HepG2 (cell line): ENCODE measurements at regions not wholly inside any gene's neighbourhood (a gene's known extent, or its start where the extent isn't known, plus 50 kb on each side); places are given as distances from the start of the nearest gene placed in this dataset.

Experiments used
- ATAC-seq: fragments of 200-7000 bp; cut with Tn5 transposase; 3 replicates; pipeline ENCODE4 v1.9.1; 2020; ENCODE audit warnings: mild to moderate bottlenecking, moderate library complexity
- BruUV-seq: library from RNA; stranded (reverse); fragments of 400-500 nt; replicated peaks from 2 replicates; lab custom pipeline; 2021; lab: Mats Ljungman, UMichigan
- CTCF ChIA-PET: fragments of 300-600 bp; formaldehyde crosslinking; extraction: SDS; loops from one replicate; lab custom pipeline; 2021; ENCODE audit warnings: low total read pairs, inconsistent platforms, low intra/inter-chr PET ratio; lab: Yijun Ruan, JAX
- POLR2A ChIA-PET: fragments of 350-600 bp; sonication (Branson Sonifier 250); formaldehyde crosslinking; loops from one replicate; lab custom pipeline; 2020; ENCODE audit warnings: antibody characterized with exemption, inconsistent platforms; lab: Yijun Ruan, JAX
- DNase-seq: peaks from one replicate; pipeline ENCODE4 v3.0.0-alpha.2; 2015; ENCODE audit warnings: low spot score
- FAIRE-seq: peaks from 3 replicates; lab custom pipeline; 2011; peaks lifted over from hg19 to GRCh38; lab: Jason Lieb, UNC
- H2AFZ ChIP-seq: one replicate; pipeline ENCODE4 v1.6.1; 2011; ENCODE audit warnings: low read length, inconsistent platforms
- H3K27ac ChIP-seq: fragments of 300-600 bp; 3 replicates; pipeline ENCODE4 v1.8.0; 2011; ENCODE audit warnings: mixed run types, mild to moderate bottlenecking, mixed read lengths, low read length, inconsistent platforms; ENCODE audit not compliant: insufficient read depth; ENCODE audit errors: extremely low read length
- H3K27me3 ChIP-seq, 2 experiments: fragments of 200-600 bp in 1 of 2; 2 replicates in 1 of 2; 3 replicates in 1 of 2; pipeline versions ENCODE4 v1.6.0 to v1.8.0; 2011; ENCODE audit warnings: low read length in 2 of 2, mild to moderate bottlenecking in 2 of 2, moderate library complexity in 2 of 2, inconsistent platforms in 1 of 2; ENCODE audit not compliant: insufficient read depth in 2 of 2, control insufficient read depth in 1 of 2
- H3K36me3 ChIP-seq, 2 experiments: fragments of 200-600 bp in 1 of 2; replicated peaks in 1 of 2; 2 replicates in 1 of 2; 3 replicates in 1 of 2; pipeline versions ENCODE4 v1.5.1 to v1.8.0; 2011; ENCODE audit warnings: low read length in 2 of 2, inconsistent platforms in 1 of 2; ENCODE audit not compliant: insufficient read depth in 2 of 2, control insufficient read depth in 1 of 2
- H3K4me1 ChIP-seq: 2 replicates; pipeline ENCODE4 v1.5.1; 2012; ENCODE audit warnings: low read length, inconsistent platforms; ENCODE audit not compliant: insufficient read depth
- H3K4me2 ChIP-seq: 2 replicates; pipeline ENCODE4 v1.6.0; 2011; ENCODE audit warnings: low read depth, low read length, inconsistent platforms
- H3K4me3 ChIP-seq, 3 experiments: fragments of 200-600 bp in 1 of 3; sonication (generic), shearing (Covaris generic) in 1 of 3; replicated peaks in 1 of 3; 2 replicates each; pipeline ENCODE4 v1.5.1; 2011 to 2016; ENCODE audit warnings: low read length in 3 of 3, inconsistent platforms in 2 of 3, low read depth in 2 of 3, mild to moderate bottlenecking in 2 of 3, control low read depth in 1 of 3, mixed read lengths in 1 of 3; ENCODE audit not compliant: insufficient read depth in 1 of 3
- H3K79me2 ChIP-seq: one replicate; pipeline ENCODE4 v1.6.1; 2011; ENCODE audit warnings: low read length, inconsistent platforms; ENCODE audit not compliant: insufficient read depth
- H3K9ac ChIP-seq: 2 replicates; pipeline ENCODE4 v1.6.0; 2011; ENCODE audit warnings: mild to moderate bottlenecking, low read depth, low read length, inconsistent platforms; ENCODE audit not compliant: insufficient read depth
- H3K9me3 ChIP-seq: 2 replicates; pipeline ENCODE4 v1.5.1; 2012; ENCODE audit warnings: mild to moderate bottlenecking, low read length
- H4K20me1 ChIP-seq: 2 replicates; pipeline ENCODE4 v1.6.0; 2011; ENCODE audit warnings: inconsistent platforms, mild to moderate bottlenecking, low read length, moderate library complexity; ENCODE audit not compliant: insufficient read depth
- ATAD3A ChIP-seq: sonication (generic); formaldehyde crosslinking; IDR thresholded peaks from 2 replicates; pipeline ENCODE4 v1.4.0; 2020; ENCODE audit warnings: missing genetic modification reagents
- CTCF ChIP-seq: sonication (generic); formaldehyde crosslinking; IDR thresholded peaks from 2 replicates; pipeline ENCODE4 v1.5.0; 2020; ENCODE audit warnings: mild to moderate bottlenecking, missing genetic modification reagents, moderate library complexity
- GATAD1 ChIP-seq: IDR thresholded peaks from 2 replicates; pipeline ENCODE4 v1.6.1; 2016; ENCODE audit warnings: missing genetic modification reagents, missing compliant biosample characterization
- IRX3 ChIP-seq: sonication (generic); formaldehyde crosslinking; IDR thresholded peaks from 2 replicates; pipeline ENCODE4 v1.8.1; 2023; ENCODE audit warnings: mild to moderate bottlenecking, low read depth, missing genetic modification reagents, borderline replicate concordance
- NR2F6 ChIP-seq, 2 experiments: IDR thresholded peaks; 2 replicates each; pipeline ENCODE4 v1.6.1; 2016; ENCODE audit warnings: antibody characterized with exemption in 1 of 2, mild to moderate bottlenecking in 1 of 2
- PRPF4 ChIP-seq: fragments of 200-400 bp; formaldehyde crosslinking; IDR thresholded peaks from 2 replicates; pipeline ENCODE4 v1.6.1; 2016; ENCODE audit warnings: low read length, low read depth; ENCODE audit not compliant: poor library complexity, severe bottlenecking
- SOX5 ChIP-seq: IDR thresholded peaks from 2 replicates; pipeline ENCODE4 v1.6.1; 2016; ENCODE audit warnings: borderline replicate concordance
- STAG1 ChIP-seq: sonication (generic); formaldehyde crosslinking; IDR thresholded peaks from 2 replicates; pipeline ENCODE4 v1.4.0; 2020; ENCODE audit warnings: missing genetic modification reagents
- STAT5B ChIP-seq: sonication (generic); formaldehyde crosslinking; IDR thresholded peaks from 2 replicates; pipeline ENCODE4 v1.4.0; 2020; ENCODE audit warnings: missing genetic modification reagents
- ZNF225 ChIP-seq: sonication (generic); formaldehyde crosslinking; IDR thresholded peaks from 2 replicates; pipeline ENCODE4 v1.4.0; 2020; ENCODE audit warnings: mild to moderate bottlenecking, missing genetic modification reagents
- ZNF34 ChIP-seq: sonication (generic); formaldehyde crosslinking; IDR thresholded peaks from 2 replicates; pipeline ENCODE4 v1.4.0; 2020; ENCODE audit warnings: mild to moderate bottlenecking, missing genetic modification reagents, borderline replicate concordance
- ZNF558 ChIP-seq: sonication (generic); formaldehyde crosslinking; IDR thresholded peaks from 2 replicates; pipeline ENCODE4 v1.9.0; 2022; ENCODE audit warnings: mild to moderate bottlenecking, missing genetic modification reagents, borderline replicate concordance
- ZNF629 ChIP-seq: sonication (generic); formaldehyde crosslinking; conservative IDR thresholded peaks from 2 replicates; pipeline ENCODE4 v1.5.0; 2020; ENCODE audit warnings: missing genetic modification reagents
- ZNF749 ChIP-seq: sonication (generic); formaldehyde crosslinking; IDR thresholded peaks from 2 replicates; pipeline ENCODE4 v1.8.0; 2022; ENCODE audit warnings: mild to moderate bottlenecking, missing genetic modification reagents, moderate library complexity, borderline replicate concordance
- WGBS: methylation state at CpG from one replicate; pipeline ENCODE4 v1.1.6; 2017; ENCODE audit warnings: low lambda C conversion rate; 5-methylcytosine and 5-hydroxymethylcytosine counted together
- in situ Hi-C: cut with HindIII; loops from 2 replicates; pipeline ENCODE4 v1.10.0; 2017; ENCODE audit warnings: low pct_unique_long_range_greater_than_20kb; ENCODE audit not compliant: extremely low pct_ligation_motif_present
- intact Hi-C: fragments of 100-400 bp; cut with micrococcal nuclease; formaldehyde crosslinking; loops from one replicate; pipeline ENCODE4 v1.10.0; 2022; ENCODE audit not compliant: unreplicated experiment

- Histone ChIP-seq H3K36me3 (no peaks in the 10 kb centered on the region), H2AFZ (no peak overlapping the region), H4K20me1 (no peaks in the 10 kb centered on the region), H3K4me3 (no peak overlapping the region), H3K27ac (no peak overlapping the region), H3K79me2 (no peaks in the 10 kb centered on the region), H3K9ac (no peak overlapping the region), H3K27me3 (no peaks in the 10 kb centered on the region)
- intact Hi-C loops: loop anchor here (5.0 kb wide), 1 partner anchor 77 kb away; no protein-coding TSS in a partner anchor
- DNase-seq: no peak
- BruUV-seq: no TSS peak
- FAIRE-seq: no peak
- POLR2A ChIA-PET: no interaction called here
- in situ Hi-C loops: no loop called here
- TF ChIP-seq ZNF749 (CRISPR knock-in tag) (no peak), ZNF225 (CRISPR knock-in tag) (no peak), CTCF (0 out of 2 replicates have a peak, but pooled peaks have one; percentile 15), SOX5 (CRISPR knock-in tag) (no peak), PRPF4 (no peak), STAT5B (CRISPR knock-in tag) (no peak), ATAD3A (CRISPR knock-in tag) (no peak), ZNF34 (CRISPR knock-in tag) (no peak), STAG1 (CRISPR knock-in tag) (peak; percentile 35; the same call in 1 of the 2 replicates), ZNF558 (CRISPR knock-in tag) (no peak), IRX3 (CRISPR knock-in tag) (no peak), ZNF629 (no peak), GATAD1 (CRISPR knock-in tag) (no peak), NR2F6 (IDR thresholded peaks at IDR 0.05) (no peak), NR2F6 (CRISPR knock-in tag; IDR thresholded peaks at IDR 0.05) (no peak)
- TF ChIP-seq, all 625 proteins: peak for 2
- H3K4me2 ChIP-seq: no peak overlapping the region
- ATAC-seq: 0 out of 3 replicates have a peak, but pooled peaks have one; percentile 33
- H3K4me1 ChIP-seq: no peaks in the 10 kb centered on the region
- no peaks in the 10 kb centered on the region; the same call in 1 of the 2 replicates for H3K9me3 ChIP-seq
- no CpG with 5 or more reads among the region's 3 CpGs for WGBS
- CTCF ChIA-PET: no interaction called here
These were observed 1240.2 kb downstream of the CDY2B start for GRCh38 chrY:16639777-16640176.
